HG03097 (cell line): ENCODE measurements at regions not wholly inside any gene's neighbourhood (a gene's known extent, or its start where the extent isn't known, plus 50 kb on each side); places are given as distances from the start of the nearest gene placed in this dataset.
A peak's percentile ranks its signal among the peaks of the same experiment; 100 is the strongest.
"Not testable (repeated sequence)": the region's sequence is repeated elsewhere in the genome, so short reads cannot be mapped to it uniquely, and the experiment has no call there.

ENCODE experiments used
- ATAC-seq: cut with Tn5 transposase; IDR thresholded peaks from one replicate; pipeline ENCODE4 v1.9.1; 2021; ENCODE audit not compliant: unreplicated experiment, low FRiP score

DNA sequence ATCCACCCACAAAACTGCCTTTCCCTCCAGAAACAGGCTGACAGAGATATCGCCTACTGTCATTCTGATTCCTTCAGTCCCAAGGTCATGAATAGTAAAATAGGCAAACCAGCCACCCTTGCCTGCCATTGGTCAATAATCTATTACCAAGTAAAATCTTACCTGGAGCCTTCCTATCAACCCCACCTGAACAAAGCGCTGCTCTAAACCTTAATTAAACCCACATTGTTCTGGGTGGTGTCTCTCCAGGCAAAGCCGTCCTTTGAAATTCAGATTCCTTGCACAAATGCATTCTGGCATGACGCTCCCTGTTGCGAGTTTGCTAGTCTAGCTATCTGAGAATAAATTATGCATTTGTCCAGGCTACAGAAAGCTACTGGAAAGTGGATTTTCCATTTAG lies 291.6 kb upstream of the ECI2 start:
- no peak for ATAC-seq

DNA sequence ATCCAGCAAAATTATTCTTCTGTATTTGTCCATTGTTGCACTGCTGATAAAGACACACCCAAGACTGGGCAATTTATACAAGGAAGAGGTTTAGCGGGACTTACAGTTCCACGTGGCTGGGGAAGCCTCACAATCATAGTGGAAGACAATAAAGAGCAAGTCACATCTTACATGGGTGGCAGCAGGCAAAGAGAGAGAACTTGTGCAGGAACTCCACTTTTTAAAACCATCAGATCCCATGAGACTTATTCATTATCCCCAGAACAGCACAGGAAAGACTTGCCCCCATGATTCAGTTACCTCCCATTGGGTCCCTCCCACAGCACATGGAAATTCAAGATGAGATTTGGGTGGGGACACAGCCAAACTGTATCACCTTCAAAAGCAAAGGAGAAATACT lies 286.5 kb upstream of the ECI2 start:
- ATAC-seq = no peak

DNA sequence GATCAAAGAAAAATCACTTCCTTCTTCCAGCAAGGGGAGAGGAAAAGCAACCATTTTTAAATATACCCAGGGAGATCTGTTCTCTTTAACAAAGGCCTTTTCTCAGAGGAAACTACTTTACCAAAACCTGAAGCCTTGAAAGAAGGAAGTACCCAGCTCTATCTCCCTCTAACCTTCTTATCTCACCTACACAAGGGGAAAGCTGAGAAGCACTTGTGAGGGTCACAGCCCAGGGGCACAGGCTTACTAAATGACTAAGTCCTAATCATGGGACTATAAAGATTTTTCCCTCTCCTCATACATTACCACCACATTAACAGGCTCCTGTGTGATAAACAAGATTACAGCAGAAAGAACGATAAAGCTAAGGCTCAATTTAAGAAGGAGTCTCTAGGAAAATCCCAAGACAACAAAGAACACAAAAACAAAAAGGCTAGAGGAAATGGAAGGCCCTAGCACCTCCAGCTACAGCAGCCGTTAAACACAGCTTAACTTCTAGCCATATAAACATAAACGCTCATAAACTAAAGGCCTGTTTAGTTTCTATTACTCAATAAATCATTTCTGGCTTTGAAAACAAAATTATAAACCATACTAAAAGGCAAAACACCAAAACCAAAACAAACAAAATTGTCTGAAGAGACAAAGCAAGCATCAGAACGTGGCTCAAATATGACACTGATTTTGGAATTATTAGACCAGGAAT lies 284.9 kb upstream of the ECI2 start:
- ATAC-seq = no peak

DNA sequence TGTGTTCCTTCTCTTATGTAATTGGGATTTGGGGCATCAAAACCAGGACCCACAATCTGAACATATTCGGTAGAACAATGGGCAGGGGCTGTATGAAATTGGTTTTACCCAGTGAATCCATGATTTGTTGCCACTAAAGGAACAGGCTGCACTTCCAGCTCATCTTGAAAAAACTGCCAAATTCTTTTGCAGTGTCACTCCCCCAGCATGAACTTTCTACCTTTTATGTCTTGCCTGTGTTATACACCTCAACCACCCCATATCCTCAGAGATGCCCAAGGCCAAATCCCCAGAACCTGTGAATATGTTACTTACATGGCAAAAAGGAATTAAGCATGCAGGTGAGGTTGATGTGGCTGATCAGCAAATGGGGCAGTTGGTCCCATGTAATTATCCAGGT lies 280.2 kb upstream of the ECI2 start:
- no peak for ATAC-seq

DNA sequence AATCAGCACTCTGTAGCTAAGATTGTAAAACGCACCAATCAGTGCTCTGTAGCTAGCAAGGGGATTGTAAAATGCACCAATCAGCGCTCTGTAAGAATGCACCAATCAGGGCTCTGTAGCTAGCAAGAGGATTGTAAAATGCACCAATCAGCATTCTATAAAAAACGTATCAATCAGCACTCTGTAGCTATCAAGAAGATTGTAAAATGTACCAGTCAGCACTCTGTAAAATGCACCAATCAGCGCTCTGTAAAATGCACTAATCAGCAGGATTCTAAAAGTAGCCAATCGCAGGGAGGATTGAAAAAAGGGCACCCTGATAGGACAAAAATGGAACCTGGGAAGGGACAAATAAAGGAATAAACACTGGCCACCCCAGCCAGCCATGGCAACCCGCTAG lies 278.7 kb upstream of the ECI2 start:
- ATAC-seq = not testable (repeated sequence)

DNA sequence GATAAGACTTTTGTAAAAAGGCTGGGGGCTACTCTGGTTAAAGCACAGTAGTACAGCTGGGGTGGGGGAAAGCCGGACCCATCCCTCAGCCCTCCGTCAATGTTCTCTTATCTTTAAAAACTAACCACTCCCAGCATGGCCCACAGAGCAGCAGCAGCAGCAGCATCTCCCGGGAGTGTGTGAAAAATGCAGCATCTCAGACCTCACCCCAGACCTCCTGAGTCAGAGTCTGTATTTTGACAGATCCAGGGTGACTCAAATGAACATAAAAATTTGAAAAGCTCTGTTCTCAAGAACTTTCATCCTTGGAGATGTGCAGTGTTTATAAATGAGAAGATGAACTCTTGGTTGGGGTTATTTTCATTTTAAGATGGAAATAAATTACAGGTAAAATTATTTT lies 277.7 kb upstream of the ECI2 start:
- no peak for ATAC-seq

DNA sequence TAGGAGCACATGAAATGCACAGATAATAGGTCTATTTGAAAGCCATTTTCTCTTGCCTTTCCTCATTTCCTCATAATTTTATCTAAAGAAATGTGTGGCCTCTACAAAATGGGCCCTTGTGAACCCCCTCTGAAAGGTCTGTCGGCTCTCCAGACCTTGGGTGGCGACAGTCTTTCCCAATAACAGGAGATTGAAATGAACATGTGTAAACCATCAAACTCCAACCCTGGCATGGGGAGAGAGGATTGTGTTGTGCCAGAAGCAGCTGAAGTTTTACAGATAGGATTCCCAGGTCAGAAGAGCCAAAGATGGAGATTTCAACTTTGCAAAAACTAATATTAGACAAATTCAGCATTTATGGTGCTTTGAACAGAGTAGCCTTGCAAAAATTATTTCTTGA lies 277.1 kb upstream of the ECI2 start:
- no peak for ATAC-seq

DNA sequence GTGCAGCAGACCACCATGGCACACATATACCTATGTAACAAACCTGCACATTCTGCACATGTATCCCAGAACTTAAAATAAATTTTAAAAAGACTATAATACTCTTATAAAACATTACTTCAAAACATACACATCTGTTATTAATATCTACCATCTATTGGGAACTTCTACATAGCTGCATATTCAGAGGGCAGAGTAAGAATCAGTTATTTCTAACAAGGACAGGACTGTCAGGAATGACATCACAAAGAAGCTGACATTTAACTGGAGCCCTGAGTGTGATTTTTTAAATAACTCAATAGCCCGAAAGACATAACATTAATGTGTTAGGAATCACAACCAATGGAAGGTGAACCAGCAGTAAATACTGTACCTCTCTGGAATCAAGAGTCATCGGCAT lies 276.7 kb upstream of the ECI2 start:
- ATAC-seq = no peak

DNA sequence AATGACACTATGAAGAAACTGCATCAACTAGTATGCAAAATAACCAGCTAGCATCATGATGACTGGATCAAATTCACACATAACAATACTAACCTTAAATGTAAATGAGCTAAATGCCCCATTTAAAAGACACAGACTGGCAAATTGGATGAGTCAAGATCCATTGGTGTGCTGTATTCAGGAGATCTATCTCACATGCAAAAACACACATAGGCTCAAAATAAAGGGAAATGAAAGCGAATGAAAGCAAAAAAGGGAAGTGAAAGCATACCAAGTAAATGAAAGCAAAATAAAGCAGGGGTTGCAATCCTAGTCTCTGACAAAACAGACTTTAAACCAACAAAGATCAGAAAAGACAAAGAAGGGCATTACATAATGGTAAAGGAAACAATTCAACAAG lies 272.3 kb upstream of the ECI2 start:
- peak; percentile 93 for ATAC-seq

DNA sequence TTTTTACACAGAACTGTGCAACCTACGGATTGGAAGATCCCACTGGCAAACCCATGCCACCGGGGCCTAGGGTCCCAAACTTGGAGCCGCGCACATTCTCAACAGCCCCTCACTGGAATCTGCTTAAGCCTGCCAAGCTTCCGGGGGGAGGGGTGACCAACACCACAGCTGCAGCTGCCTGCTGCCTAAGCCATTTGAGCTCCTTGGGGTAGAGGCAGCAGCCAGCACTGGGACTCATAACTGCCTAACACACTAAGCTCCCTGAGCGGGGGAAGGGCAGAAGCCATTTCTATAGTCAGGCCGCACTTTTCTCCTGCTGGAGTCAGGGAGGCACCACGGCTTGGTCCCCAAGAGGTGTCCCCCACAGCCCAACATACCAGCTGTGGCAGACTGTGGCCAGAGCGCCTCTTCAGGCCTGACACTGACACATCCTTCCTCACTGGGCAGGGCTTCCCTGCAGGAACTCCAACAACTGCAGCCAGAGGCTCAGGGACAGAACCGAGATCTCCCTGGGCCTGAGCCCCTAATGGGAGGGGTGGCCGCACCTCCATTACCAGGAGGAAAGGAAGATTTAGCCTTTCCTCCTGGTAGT lies 270.3 kb upstream of the ECI2 start:
- no peak for ATAC-seq

DNA sequence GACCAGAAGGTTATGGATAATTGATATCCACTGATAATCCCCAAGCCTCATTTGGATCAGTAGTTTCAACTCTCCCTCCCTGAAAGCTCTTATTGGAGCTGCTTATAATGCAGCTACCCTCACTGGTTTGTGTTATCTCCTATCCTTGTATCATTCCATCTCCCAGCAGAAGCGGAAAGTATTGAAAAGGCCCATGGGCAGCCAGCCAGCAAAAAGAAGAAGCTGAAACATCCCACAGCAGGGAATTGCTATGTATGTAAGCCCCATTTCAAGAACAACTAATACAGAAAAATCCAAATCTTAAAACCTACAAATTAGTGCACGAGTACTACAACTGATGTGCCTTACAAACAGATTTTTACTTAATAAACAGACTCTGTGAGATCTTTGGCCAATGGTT lies 269.0 kb upstream of the ECI2 start:
- ATAC-seq = no peak

DNA sequence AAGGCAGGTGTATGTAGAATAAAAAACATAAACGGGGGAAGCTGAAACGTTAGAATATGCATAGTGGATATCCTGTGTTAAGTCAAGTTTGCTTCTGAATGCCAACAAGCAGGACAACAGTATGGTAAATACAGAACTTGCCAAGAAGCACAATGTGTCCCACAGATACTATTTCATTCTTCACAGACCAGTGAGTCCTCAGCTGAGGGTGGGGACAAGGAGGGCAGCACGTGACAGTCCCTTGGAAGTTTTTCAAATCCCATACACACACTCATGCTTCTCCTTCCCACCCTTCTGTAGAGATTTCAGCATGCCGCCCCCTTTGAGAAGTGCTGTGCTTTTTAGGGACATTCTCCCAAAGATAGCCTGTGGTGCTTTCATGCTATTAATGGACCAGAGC lies 268.5 kb upstream of the ECI2 start:
- no peak for ATAC-seq

DNA sequence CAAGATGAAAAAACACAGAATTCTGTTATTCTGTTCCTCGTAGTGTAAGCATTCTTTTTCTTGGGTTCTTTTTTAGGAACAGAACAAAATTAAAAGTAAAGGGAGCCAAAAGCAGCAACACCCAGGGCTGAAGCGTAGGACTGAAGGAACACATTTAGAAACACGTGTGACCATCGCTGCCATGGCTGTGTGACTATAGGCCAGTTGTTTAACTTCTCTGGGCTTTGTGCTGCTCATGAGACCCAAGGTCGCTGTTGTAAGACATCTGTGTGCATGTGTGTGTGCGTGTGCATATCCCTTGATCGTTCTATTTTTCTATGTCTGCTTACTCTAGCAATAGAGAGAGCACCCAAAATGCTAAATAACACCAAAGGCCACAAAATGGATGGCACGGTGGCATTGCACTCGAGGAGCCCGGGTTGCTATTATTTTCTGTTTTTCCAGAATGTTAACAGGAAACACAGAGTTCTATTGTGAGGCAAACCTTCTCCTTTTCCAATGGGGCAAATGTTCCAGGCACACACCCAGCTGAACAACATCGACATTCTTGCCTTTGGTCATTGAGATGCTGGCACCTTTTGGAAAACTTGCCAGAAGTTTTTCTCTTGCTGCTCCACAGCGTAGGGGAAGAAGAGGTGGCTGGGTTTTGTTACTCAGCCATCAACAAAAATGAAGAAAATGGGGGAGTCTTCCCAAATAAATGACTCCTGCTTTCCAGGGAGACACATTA lies 267.8 kb upstream of the ECI2 start:
- no peak for ATAC-seq

DNA sequence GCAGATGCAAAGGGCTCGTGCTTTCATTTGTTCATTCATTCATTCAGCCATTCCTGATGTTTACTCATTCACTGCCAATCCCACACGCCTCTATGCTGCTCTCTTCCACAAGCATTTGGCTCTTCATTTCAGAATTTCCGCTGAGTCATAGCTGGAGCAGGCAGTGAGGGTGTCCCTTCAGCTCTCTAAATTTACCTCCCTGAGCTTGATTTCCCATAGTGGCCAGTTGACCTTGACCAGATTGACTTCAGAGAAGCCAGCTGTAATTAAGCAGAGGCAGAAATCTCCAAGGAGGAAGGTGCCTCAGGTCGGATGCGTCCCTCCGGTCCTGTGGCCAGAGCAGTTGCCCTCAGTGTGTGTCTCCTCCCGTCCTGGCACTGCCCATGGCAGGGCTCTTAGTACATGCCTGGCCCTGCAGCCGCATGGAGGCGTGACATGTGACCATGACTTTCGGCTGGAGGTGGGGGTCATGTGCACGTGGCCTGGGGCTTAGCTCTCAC lies 267.2 kb upstream of the ECI2 start:
- no peak for ATAC-seq

DNA sequence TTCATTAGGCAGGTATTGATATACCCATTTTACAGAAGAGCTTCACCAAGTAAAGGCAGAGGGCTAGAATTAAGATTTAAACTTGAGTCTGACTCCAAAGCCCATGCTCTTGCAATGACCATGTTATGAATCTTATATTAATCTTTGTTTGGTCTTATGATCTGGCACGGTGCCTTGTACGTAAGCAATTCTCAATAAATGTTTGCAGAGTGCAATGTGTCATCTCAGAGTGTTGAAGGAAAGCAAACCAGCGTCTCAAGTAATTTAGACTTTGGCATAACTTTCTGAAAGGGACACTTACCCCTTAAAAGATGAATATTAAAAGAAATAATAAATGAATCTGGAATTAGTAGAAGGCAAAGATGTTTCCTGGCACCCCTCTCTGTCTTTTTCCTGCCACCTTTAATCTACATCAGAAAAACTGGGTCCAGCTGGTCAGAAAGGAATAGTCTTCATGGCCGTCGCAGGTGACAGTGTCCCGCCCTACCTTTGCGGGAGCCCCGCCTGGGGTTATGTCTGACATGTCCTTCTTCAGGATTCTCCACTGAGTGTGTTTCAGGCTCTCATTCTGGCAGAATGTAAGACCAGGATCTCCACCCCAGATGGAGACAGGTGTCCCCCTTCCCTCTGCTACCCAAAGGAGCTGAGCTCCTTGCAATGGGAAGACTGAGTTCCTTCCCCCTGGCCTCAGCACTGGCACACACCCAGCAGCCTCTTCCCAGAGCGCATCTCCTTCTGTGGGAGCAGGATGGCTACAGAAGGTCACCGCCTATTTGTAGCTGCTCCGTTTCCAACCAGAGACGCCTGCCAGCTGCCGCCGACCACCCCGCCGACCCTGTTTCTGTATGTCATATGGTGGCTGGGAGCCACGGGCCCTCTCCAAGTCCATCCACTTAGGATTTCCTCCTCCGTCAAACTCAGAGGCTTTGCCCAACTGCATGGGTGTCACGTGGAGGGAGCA lies 266.3 kb upstream of the ECI2 start:
- no peak for ATAC-seq

DNA sequence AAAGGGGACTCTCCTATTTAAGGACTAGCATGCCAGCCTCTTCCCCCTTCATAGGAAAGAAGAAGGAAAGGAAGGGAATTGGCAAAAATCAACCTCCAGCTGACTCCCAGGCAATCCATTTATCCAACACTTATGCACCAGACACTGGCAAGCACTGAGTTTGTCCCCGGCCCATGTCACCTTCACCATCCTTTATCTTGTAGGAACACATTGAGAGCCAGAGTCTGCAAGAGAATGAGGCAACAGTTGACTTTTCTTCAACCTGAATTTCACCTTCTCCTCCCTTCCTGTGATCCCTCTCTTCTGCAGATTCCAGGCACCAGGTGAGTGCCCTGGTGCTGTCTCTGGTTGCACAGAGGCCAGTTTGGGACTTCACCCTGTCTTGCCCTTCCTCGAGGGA lies 264.3 kb upstream of the ECI2 start:
- no peak for ATAC-seq

DNA sequence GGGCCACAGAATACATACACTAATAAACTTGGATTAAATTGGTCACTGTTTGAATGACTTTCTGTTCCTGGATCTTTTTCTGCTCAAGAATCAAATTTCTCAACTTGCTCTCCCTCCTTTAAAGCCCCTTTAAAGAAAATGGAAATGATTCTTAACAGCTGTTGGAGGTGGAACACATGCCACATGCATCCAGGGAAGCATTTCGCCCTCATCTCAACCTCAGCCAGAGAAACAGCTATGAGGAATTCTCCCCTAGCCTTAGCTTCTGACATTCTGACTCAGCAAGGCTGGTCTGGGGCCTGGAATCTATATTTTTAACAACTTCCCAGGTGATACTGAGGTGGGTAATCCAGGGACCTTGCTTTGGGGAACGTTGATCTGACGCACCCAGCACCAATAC lies 263.4 kb upstream of the ECI2 start:
- ATAC-seq = no peak

DNA sequence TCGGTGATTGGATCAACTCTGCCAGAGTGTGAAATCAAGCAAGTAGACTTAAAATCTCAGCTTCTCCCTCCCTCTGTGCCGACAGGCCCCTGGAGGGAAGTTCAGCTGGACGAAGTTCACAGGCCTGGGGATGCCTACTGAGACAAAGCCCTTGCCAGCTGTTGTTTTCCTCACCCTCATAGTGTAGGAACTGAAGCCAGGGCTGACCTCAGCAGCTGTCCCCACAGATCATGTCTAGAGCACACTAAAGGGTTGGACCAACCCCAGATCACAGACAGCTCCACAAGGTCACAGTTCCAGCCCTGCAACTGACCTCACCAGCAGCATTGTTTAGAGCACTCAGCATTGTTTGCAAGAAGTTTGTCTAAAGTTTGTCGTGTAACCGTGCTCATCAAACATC lies 261.9 kb upstream of the ECI2 start:
- no peak for ATAC-seq

DNA sequence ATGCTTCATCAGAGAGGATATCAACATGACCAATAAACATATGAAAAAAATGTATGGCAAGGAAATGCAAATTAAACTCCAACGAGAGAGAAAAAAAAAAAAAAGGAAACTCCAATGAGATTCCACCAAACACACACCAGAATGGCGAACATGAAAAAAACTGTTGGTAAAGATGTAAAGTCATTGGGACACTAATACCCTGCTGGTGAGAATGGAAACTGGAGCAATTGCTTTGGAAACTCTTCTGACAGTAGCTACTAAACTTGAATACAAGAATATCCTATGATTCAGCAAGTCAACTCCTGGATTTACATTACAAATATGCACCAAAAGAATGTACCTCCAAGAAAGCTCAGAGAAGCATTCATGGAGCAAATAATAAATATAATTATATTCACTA lies 260.7 kb upstream of the ECI2 start:
- no peak for ATAC-seq

DNA sequence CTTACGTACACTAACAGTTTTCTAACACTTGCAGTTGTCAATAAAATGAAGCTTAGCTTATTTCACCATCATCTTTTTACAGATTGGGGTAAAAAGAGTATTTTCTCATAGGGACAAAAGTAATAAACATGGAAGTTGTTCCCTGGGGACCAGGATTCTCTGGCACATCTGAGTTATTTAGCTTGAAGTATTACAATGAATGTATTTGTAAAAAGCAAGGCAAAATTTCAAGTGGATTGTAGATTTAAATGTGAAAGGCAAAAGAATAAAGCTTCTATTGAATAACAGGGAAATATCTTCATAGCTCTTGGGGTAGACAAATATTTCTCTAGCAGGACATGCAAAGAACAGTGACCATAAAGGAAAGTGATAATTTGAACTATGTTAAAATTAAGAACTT lies 260.0 kb upstream of the ECI2 start:
- ATAC-seq = no peak

DNA sequence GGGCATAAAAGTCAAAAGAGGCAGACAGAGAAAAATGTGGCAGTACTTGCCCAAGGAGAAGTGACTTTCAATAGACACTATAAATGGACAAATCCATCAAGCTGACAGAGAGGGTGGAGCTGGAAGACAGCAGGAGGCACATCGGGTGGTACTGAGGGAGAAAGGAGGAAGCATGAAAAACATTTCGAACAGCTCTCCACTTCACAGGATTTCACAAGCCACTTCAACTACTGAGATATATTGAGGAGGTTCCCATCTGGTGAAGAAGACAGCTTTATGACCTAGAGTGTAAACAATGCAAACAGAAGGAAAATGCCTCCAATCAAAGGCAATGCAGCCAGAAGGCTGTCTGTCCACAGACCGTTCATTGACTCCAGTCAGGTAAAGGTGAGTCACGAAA lies 259.4 kb upstream of the ECI2 start:
- no peak for ATAC-seq
